DND-41 (cell line): ENCODE measurements at regions not wholly inside any gene's neighbourhood (a gene's known extent, or its start where the extent isn't known, plus 50 kb on each side); places are given as distances from the start of the nearest gene placed in this dataset.

Experiments used
- EZH2 ChIP-seq: IDR thresholded peaks from 3 replicates; pipeline ENCODE4 v1.6.1; 2012; ENCODE audit warnings: borderline replicate concordance, low read depth, mild to moderate bottlenecking, moderate library complexity, low read length, inconsistent platforms; ENCODE audit not compliant: severe bottlenecking
- TF ChIP-seq, protein P1 (sequence below): IDR thresholded peaks from 2 replicates; pipeline ENCODE4 v1.5.1; 2012; ENCODE audit warnings: borderline replicate concordance, low read length, moderate library complexity, mild to moderate bottlenecking; ENCODE audit not compliant: poor library complexity, severe bottlenecking; ENCODE audit errors: extremely low read depth

DNA sequence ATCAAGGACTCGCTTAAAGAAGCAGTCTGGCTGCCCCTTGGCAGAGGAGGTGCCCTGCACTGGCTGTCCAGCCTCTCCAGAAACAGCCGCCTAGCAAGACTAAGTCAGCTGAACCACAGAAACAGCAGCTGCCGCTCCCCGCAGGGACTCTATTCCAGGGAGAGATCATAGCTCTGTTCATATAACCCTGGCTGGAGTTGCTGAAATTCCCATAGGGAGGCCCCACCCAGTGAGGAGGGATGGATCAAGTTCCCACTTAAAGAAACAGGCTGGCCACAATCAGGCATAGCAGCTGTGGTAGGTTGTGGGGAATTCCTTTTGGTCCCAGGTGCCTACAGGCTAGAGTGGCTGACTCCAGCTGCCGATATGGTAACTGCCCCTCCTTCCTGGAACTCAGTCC is 74.2 kb upstream of the MC4R start:
- TF ChIP-seq, protein P1, sequence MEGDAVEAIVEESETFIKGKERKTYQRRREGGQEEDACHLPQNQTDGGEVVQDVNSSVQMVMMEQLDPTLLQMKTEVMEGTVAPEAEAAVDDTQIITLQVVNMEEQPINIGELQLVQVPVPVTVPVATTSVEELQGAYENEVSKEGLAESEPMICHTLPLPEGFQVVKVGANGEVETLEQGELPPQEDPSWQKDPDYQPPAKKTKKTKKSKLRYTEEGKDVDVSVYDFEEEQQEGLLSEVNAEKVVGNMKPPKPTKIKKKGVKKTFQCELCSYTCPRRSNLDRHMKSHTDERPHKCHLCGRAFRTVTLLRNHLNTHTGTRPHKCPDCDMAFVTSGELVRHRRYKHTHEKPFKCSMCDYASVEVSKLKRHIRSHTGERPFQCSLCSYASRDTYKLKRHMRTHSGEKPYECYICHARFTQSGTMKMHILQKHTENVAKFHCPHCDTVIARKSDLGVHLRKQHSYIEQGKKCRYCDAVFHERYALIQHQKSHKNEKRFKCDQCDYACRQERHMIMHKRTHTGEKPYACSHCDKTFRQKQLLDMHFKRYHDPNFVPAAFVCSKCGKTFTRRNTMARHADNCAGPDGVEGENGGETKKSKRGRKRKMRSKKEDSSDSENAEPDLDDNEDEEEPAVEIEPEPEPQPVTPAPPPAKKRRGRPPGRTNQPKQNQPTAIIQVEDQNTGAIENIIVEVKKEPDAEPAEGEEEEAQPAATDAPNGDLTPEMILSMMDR = no peak
- TF ChIP-seq EZH2 = no peak
